MM.1S (cell line): ENCODE measurements at regions not wholly inside any gene's neighbourhood (a gene's known extent, or its start where the extent isn't known, plus 50 kb on each side); places are given as distances from the start of the nearest gene placed in this dataset.

Experiments
- DNase-seq: peaks from one replicate; pipeline ENCODE4 v3.0.0-alpha.2; 2015
- H2AFZ ChIP-seq: fragments of 300-600 bp; sonication (generic); 2 replicates; pipeline ENCODE4 v1.6.0; 2016; ENCODE audit warnings: antibody characterized with exemption, low read length
- H3F3A ChIP-seq: fragments of 300-600 bp; sonication (generic); 2 replicates; pipeline ENCODE4 v1.6.1; 2016; ENCODE audit warnings: mild to moderate bottlenecking, antibody characterized with exemption, low read length, moderate library complexity, mixed read lengths; ENCODE audit not compliant: insufficient read depth
- H3K27ac ChIP-seq: fragments of 300-600 bp; sonication (generic); 2 replicates; pipeline ENCODE4 v1.5.1; 2016; ENCODE audit warnings: mild to moderate bottlenecking, low read length
- H3K27me3 ChIP-seq: fragments of 300-600 bp; sonication (generic); replicated peaks from 2 replicates; pipeline ENCODE4 v1.6.0; 2016; ENCODE audit warnings: low read length; ENCODE audit not compliant: insufficient read depth
- H3K36me3 ChIP-seq: fragments of 300-600 bp; sonication (generic); replicated peaks from 2 replicates; pipeline ENCODE4 v1.6.1; 2016; ENCODE audit warnings: mild to moderate bottlenecking, low read length, mixed read lengths; ENCODE audit not compliant: insufficient read depth
- H3K4me1 ChIP-seq: fragments of 300-600 bp; sonication (generic); 2 replicates; pipeline ENCODE4 v1.6.1; 2016; ENCODE audit warnings: low read length, mixed read lengths
- H3K4me2 ChIP-seq: fragments of 300-600 bp; sonication (generic); 2 replicates; pipeline ENCODE4 v1.6.0; 2016; ENCODE audit warnings: low read depth, low read length
- H3K4me3 ChIP-seq: fragments of 300-600 bp; sonication (generic); 2 replicates; pipeline ENCODE4 v1.5.1; 2016; ENCODE audit warnings: low read length, mixed read lengths
- H3K79me2 ChIP-seq: fragments of 300-600 bp; sonication (generic); 2 replicates; pipeline ENCODE4 v1.6.1; 2016; ENCODE audit warnings: mixed run types, low read length, mixed read lengths
- H3K9ac ChIP-seq: fragments of 300-600 bp; sonication (generic); 2 replicates; pipeline ENCODE4 v1.6.1; 2016; ENCODE audit warnings: low read length, mixed read lengths
- H3K9me2 ChIP-seq: fragments of 300-600 bp; sonication (generic); replicated peaks from 2 replicates; pipeline ENCODE4 v1.6.1; 2016; ENCODE audit warnings: mild to moderate bottlenecking, low read length, mixed read lengths; ENCODE audit not compliant: insufficient read depth
- H3K9me3 ChIP-seq: fragments of 300-600 bp; sonication (generic); replicated peaks from 2 replicates; pipeline ENCODE4 v1.6.1; 2016; ENCODE audit warnings: mild to moderate bottlenecking, low read length, mixed read lengths; ENCODE audit not compliant: insufficient read depth
- H4K20me1 ChIP-seq: fragments of 300-600 bp; sonication (generic); 2 replicates; pipeline ENCODE4 v1.6.1; 2016; ENCODE audit warnings: mild to moderate bottlenecking, low read length, moderate library complexity, mixed read lengths; ENCODE audit not compliant: insufficient read depth
- CTCF ChIP-seq: fragments of 300-600 bp; sonication (generic); IDR thresholded peaks from 2 replicates; pipeline ENCODE4 v1.5.1; 2016; ENCODE audit warnings: antibody characterized with exemption, low read length, mixed read lengths
- EZH2 ChIP-seq: fragments of 300-600 bp; sonication (generic); optimal IDR thresholded peaks from 2 replicates; pipeline ENCODE3; 2017; ENCODE audit warnings: low read depth, mild to moderate bottlenecking, antibody characterized with exemption, low read length, mixed read lengths
- EZH2phosphoT487 ChIP-seq: fragments of 300-600 bp; sonication (generic); IDR thresholded peaks from 2 replicates; pipeline ENCODE4 v1.6.1; 2018; ENCODE audit warnings: antibody characterized with exemption, low read length

GRCh38 chr4:1515156-1515555 is 108.9 kb upstream of the NKX1-1 start:
- Histone ChIP-seq H3K36me3 (no peaks in the 10 kb centered on the region), H3K4me1 (no peaks in the 10 kb centered on the region), H3K79me2 (no peaks in the 10 kb centered on the region), H3K27me3 (0 out of 2 replicates have a peak, but pooled peaks cover 7% of the 10 kb centered on the region), H3K4me2 (no peak overlapping the region), H2AFZ (no peak overlapping the region), H3K9me2 (no peaks in the 10 kb centered on the region), H3F3A (no peaks in the 10 kb centered on the region), H3K9ac (no peak overlapping the region), H4K20me1 (no peaks in the 10 kb centered on the region), H3K4me3 (no peak overlapping the region), H3K9me3 (no peaks in the 10 kb centered on the region), H3K27ac (no peak overlapping the region)
- no peak for TF ChIP-seq CTCF
- no peak for TF ChIP-seq EZH2phosphoT487
- no peak for TF ChIP-seq EZH2
- DNase-seq: no peak

GRCh38 chr4:1514612-1515011 is 108.4 kb upstream of the NKX1-1 start:
- no peaks in the 10 kb centered on the region for H3K9me2 ChIP-seq
- no peak overlapping the region for H3K4me2 ChIP-seq
- no peak overlapping the region for H3K27ac ChIP-seq
- DNase-seq: no peak
- H3K4me1 ChIP-seq: no peaks in the 10 kb centered on the region
- H3K9me3 ChIP-seq: no peaks in the 10 kb centered on the region
- no peak overlapping the region for H2AFZ ChIP-seq
- 0 out of 2 replicates have a peak, but pooled peaks cover 7% of the 10 kb centered on the region for H3K27me3 ChIP-seq
- H3K4me3 ChIP-seq: no peak overlapping the region
- H3F3A ChIP-seq: no peaks in the 10 kb centered on the region
- H3K9ac ChIP-seq: no peak overlapping the region
- no peak for TF ChIP-seq CTCF
- TF ChIP-seq EZH2phosphoT487: no peak
- no peak for TF ChIP-seq EZH2
- no peaks in the 10 kb centered on the region for H3K79me2 ChIP-seq
- H4K20me1 ChIP-seq: no peaks in the 10 kb centered on the region
- H3K36me3 ChIP-seq: no peaks in the 10 kb centered on the region

GRCh38 chr4:1513936-1514483 is 107.8 kb upstream of the NKX1-1 start:
- 0 out of 2 replicates have a peak, but pooled peaks cover 7% of the 10 kb centered on the region for H3K27me3 ChIP-seq

More at GRCh38 chr4:1513936-1514483, 107.8 kb upstream of the NKX1-1 start:
- Histone ChIP-seq H3F3A (no peaks in the 10 kb centered on the region), H2AFZ (no peak overlapping the region), H3K36me3 (no peaks in the 10 kb centered on the region), H3K79me2 (no peaks in the 10 kb centered on the region), H3K4me1 (no peaks in the 10 kb centered on the region), H3K4me2 (no peak overlapping the region), H4K20me1 (no peaks in the 10 kb centered on the region), H3K9me3 (no peaks in the 10 kb centered on the region), H3K27ac (no peak overlapping the region), H3K9me2 (no peaks in the 10 kb centered on the region), H3K4me3 (no peak overlapping the region), H3K9ac (no peak overlapping the region)
- TF ChIP-seq EZH2phosphoT487 (no peak), EZH2 (no peak), CTCF (no peak)
- DNase-seq: no peak
